ENCODE measurements at regions not wholly inside any gene's neighbourhood (a gene's known extent, or its start where the extent isn't known, plus 50 kb on each side); places are given as distances from the start of the nearest gene placed in this dataset.

- no peak for TF ChIP-seq CTCF (IDR thresholded peaks at IDR 0.05)
- TF ChIP-seq POLR2AphosphoS5 (IDR thresholded peaks at IDR 0.05), result no peak
Observed at GRCh38 chr20:16195671-16196070, 377.6 kb downstream of the KIF16B start.

Data from upper lobe of left lung (tissue), 4 donors.